ENCODE measurements at regions not wholly inside any gene's neighbourhood (a gene's known extent, or its start where the extent isn't known, plus 50 kb on each side); places are given as distances from the start of the nearest gene placed in this dataset.

- Histone ChIP-seq H3K36me3 (no peaks in the 10 kb centered on the region), H3K9me3 (peaks cover 0 to 10% (median 0%) of the 10 kb centered on the region in 12 donors), H3K4me1 (no peaks in the 10 kb centered on the region), H3K27ac (no peak overlapping the region), H3K27me3 (no peaks in the 10 kb centered on the region), H3K4me3 (no peak overlapping the region)
- TF ChIP-seq CTCF (IDR thresholded peaks at IDR 0.05) (no peak), POLR2A (IDR thresholded peaks at IDR 0.05) (no peak)
- 50 to 64% (median 56%) methylated on average over 2 of the region's 2 CpGs for WGBS, 4 donors
- DNase-seq = no peak
- intact Hi-C loops (cut with DNase I) = no loop called here
- no peak for ATAC-seq
Observed at GRCh38 chr6:155706341-155706740, 250.7 kb upstream of the NOX3 start.

- H3K4me1 ChIP-seq = peaks cover 0 to 4% (median 0%) of the 10 kb centered on the region in 12 donors
- intact Hi-C loops (cut with DNase I) = no loop called here
- no peak overlapping the region for H3K4me3 ChIP-seq
- no peaks in the 10 kb centered on the region for H3K36me3 ChIP-seq
- no peak for TF ChIP-seq CTCF (IDR thresholded peaks at IDR 0.05)
- no peak for TF ChIP-seq POLR2A (IDR thresholded peaks at IDR 0.05)
- peaks cover 0 to 3% (median 0%) of the 10 kb centered on the region in 12 donors for H3K9me3 ChIP-seq
- ATAC-seq (no peak), DNase-seq (no peak)
- H3K27me3 ChIP-seq = no peaks in the 10 kb centered on the region
- 42 to 46% (median 43%) methylated on average over 6 of the region's 6 CpGs for WGBS, 4 donors
- no peak overlapping the region for H3K27ac ChIP-seq
Observed at GRCh38 chr6:155701342-155701741, 245.7 kb upstream of the NOX3 start.

- Histone ChIP-seq H3K9me3 (no peaks in the 10 kb centered on the region), H3K4me1 (peaks cover 0 to 6% (median 0%) of the 10 kb centered on the region in 12 donors), H3K27ac (no peak overlapping the region), H3K27me3 (no peaks in the 10 kb centered on the region), H3K36me3 (no peaks in the 10 kb centered on the region), H3K4me3 (no peak overlapping the region)
- WGBS, 4 donors = 95 to 97% (median 96%) methylated on average over 7 of the region's 7 CpGs
- ATAC-seq = no peak
- no peak for DNase-seq
- intact Hi-C loops (cut with DNase I) = no loop called here
- TF ChIP-seq POLR2A (IDR thresholded peaks at IDR 0.05) = no peak
- no peak for TF ChIP-seq CTCF (IDR thresholded peaks at IDR 0.05)
Observed at GRCh38 chr6:155695495-155695894, 239.9 kb upstream of the NOX3 start.

GRCh38 chr6:155694419-155694790, 238.8 kb upstream of the NOX3 start:
- intact Hi-C loops (cut with DNase I) = no loop called here
- TF ChIP-seq CTCF (IDR thresholded peaks at IDR 0.05) (no peak), POLR2A (IDR thresholded peaks at IDR 0.05) (no peak)
- DNase-seq (no peak), ATAC-seq (no peak)
- peaks cover 0 to 6% (median 0%) of the 10 kb centered on the region in 12 donors for H3K4me1 ChIP-seq
- no peak overlapping the region for H3K27ac ChIP-seq
- H3K4me3 ChIP-seq = no peak overlapping the region
- 88 to 95% (median 94%) methylated on average over 3 of the region's 3 CpGs for WGBS, 4 donors
- no peaks in the 10 kb centered on the region for H3K9me3 ChIP-seq
- H3K27me3 ChIP-seq = no peaks in the 10 kb centered on the region
- no peaks in the 10 kb centered on the region for H3K36me3 ChIP-seq
